CD14-positive monocyte (primary cell): ENCODE measurements at regions not wholly inside any gene's neighbourhood (a gene's known extent, or its start where the extent isn't known, plus 50 kb on each side); places are given as distances from the start of the nearest gene placed in this dataset.

Source experiments
- DNase-seq, 3 donors: peaks; one replicate each; pipeline ENCODE4 v3.0.0-alpha.2; 2011 to 2022
- H2AFZ ChIP-seq: 2 replicates; pipeline ENCODE4 v1.6.0; 2012; ENCODE audit warnings: mild to moderate bottlenecking, low read depth, low read length, inconsistent platforms; ENCODE audit not compliant: insufficient read depth, poor library complexity, severe bottlenecking
- H3K27ac ChIP-seq, 2 donors: 1 replicate in 1 of 2; 2 replicates in 1 of 2; pipeline ENCODE4 v1.5.1; 2012 to 2013; ENCODE audit warnings: low read length in 2 of 2, control low read depth in 1 of 2, inconsistent platforms in 1 of 2, low read depth in 1 of 2, mild to moderate bottlenecking in 1 of 2
- H3K27me3 ChIP-seq, 2 donors: one replicate each; pipeline versions ENCODE4 v1.6.0 to v1.6.1; 2011 to 2013; ENCODE audit warnings: low read length in 2 of 2; ENCODE audit not compliant: control insufficient read depth in 2 of 2, insufficient read depth in 2 of 2
- H3K36me3 ChIP-seq, 2 donors: replicated peaks in 1 of 2; 1 replicate in 1 of 2; 2 replicates in 1 of 2; pipeline versions ENCODE4 v1.5.1 to v1.6.1; 2012 to 2013; ENCODE audit warnings: low read length in 2 of 2, control low read depth in 1 of 2, inconsistent platforms in 1 of 2, mild to moderate bottlenecking in 1 of 2; ENCODE audit not compliant: insufficient read depth in 2 of 2, control insufficient read depth in 1 of 2
- H3K4me1 ChIP-seq, 2 donors: 1 replicate in 1 of 2; 2 replicates in 1 of 2; pipeline versions ENCODE4 v1.5.1 to v1.6.1; 2012 to 2013; ENCODE audit warnings: low read length in 2 of 2, control low read depth in 1 of 2, inconsistent platforms in 1 of 2, mild to moderate bottlenecking in 1 of 2, moderate library complexity in 1 of 2; ENCODE audit not compliant: insufficient read depth in 2 of 2, control insufficient read depth in 1 of 2
- H3K4me2 ChIP-seq: replicated peaks from 2 replicates; pipeline ENCODE3; 2012; ENCODE audit warnings: low read length, moderate library complexity, mild to moderate bottlenecking; ENCODE audit not compliant: poor library complexity, severe bottlenecking; ENCODE audit errors: extremely low read depth
- H3K4me3 ChIP-seq, 3 experiments: fragments of 200-600 bp in 1 of 3; sonication (generic) in 1 of 3; replicated peaks in 1 of 3; 1 replicate in 2 of 3; 2 replicates in 1 of 3; pipeline ENCODE4 v1.5.1; 2011 to 2013; ENCODE audit warnings: low read length in 3 of 3, mild to moderate bottlenecking in 3 of 3, control low read depth in 2 of 3, low read depth in 2 of 3, inconsistent platforms in 1 of 3, moderate library complexity in 1 of 3
- H3K79me2 ChIP-seq: 2 replicates; pipeline ENCODE4 v1.6.0; 2012; ENCODE audit warnings: mild to moderate bottlenecking, control low read depth, inconsistent platforms, low read length, moderate library complexity; ENCODE audit not compliant: insufficient read depth
- H3K9ac ChIP-seq: 2 replicates; pipeline ENCODE4 v1.6.0; 2017; ENCODE audit warnings: low read length, mild to moderate bottlenecking; ENCODE audit not compliant: insufficient read depth, poor library complexity, severe bottlenecking
- H3K9me3 ChIP-seq, 2 donors: replicated peaks in 1 of 2; 1 replicate in 1 of 2; 2 replicates in 1 of 2; pipeline versions ENCODE4 v1.5.1 to v1.6.1; 2012 to 2013; ENCODE audit warnings: low read length in 2 of 2, control low read depth in 1 of 2; ENCODE audit not compliant: control insufficient read depth in 1 of 2, insufficient read depth in 1 of 2
- H4K20me1 ChIP-seq: 2 replicates; pipeline ENCODE4 v1.6.0; 2012; ENCODE audit warnings: mild to moderate bottlenecking, low read length, control low read depth, moderate library complexity; ENCODE audit not compliant: insufficient read depth
- H3K27ac Mint-ChIP-seq, 7 donors: one replicate each; pipeline ENCODE4 v1.8.0; 2020; ENCODE audit warnings: mild to moderate bottlenecking in 7 of 7, mixed read lengths in 7 of 7, moderate library complexity in 6 of 7, inconsistent platforms in 2 of 7
- H3K27me3 Mint-ChIP-seq, 3 donors: one replicate each; pipeline ENCODE4 v1.8.0; 2021 to 2022; ENCODE audit warnings: low read depth in 3 of 3, mild to moderate bottlenecking in 3 of 3, mixed read lengths in 3 of 3, moderate library complexity in 3 of 3, inconsistent platforms in 1 of 3
- H3K36me3 Mint-ChIP-seq, 2 donors: one replicate each; pipeline ENCODE4 v1.8.0; 2020; ENCODE audit warnings: mixed read lengths in 2 of 2, inconsistent platforms in 1 of 2, mild to moderate bottlenecking in 1 of 2
- H3K4me1 Mint-ChIP-seq: one replicate; pipeline ENCODE4 v1.8.0; 2020; ENCODE audit warnings: mild to moderate bottlenecking, mixed read lengths
- H3K4me3 Mint-ChIP-seq, 2 donors: one replicate each; pipeline ENCODE4 v1.8.0; 2020; ENCODE audit warnings: mild to moderate bottlenecking in 2 of 2, mixed read lengths in 2 of 2, moderate library complexity in 1 of 2
- H3K9me3 Mint-ChIP-seq, 7 donors: one replicate each; pipeline ENCODE4 v1.8.0; 2020 to 2022; ENCODE audit warnings: mixed read lengths in 7 of 7, mild to moderate bottlenecking in 6 of 7, moderate library complexity in 6 of 7, inconsistent platforms in 2 of 7
- CTCF ChIP-seq: fragments of 200-600 bp; IDR thresholded peaks from one replicate; pipeline ENCODE4 v1.8.0; 2022; ENCODE audit warnings: antibody characterized with exemption, mild to moderate bottlenecking
- WGBS: methylation state at CpG from one replicate; pipeline ENCODE4 v1.1.5; 2013; ENCODE audit warnings: missing lambda C conversion rate; ENCODE audit not compliant: insufficient coverage; 5-methylcytosine and 5-hydroxymethylcytosine counted together
- intact Hi-C, 2 donors: fragments of 100-400 bp; cut with micrococcal nuclease; formaldehyde crosslinking; loops; one replicate each; pipeline versions ENCODE4 v1.15.0 to v1.15.1; 2023

- H2AFZ ChIP-seq: peak overlapping the region; percentile 41
- H3K27ac Mint-ChIP-seq: no peak overlapping the region
- H3K9me3 Mint-ChIP-seq: peaks cover 0 to 2% (median 0%) of the 10 kb centered on the region in 7 donors
Observed at GRCh38 chr1:227437495-227438008, 119.3 kb upstream of the CDC42BPA start.

GRCh38 chr1:227434808-227435444, 116.6 kb upstream of the CDC42BPA start:
- intact Hi-C loops: no loop called here
- Mint-ChIP-seq H3K4me3 (no peak overlapping the region), H3K27ac (no peak overlapping the region), H3K4me1 (peaks cover 7% of the 10 kb centered on the region), H3K36me3 (no peaks in the 10 kb centered on the region), H3K27me3 (peaks cover 1 to 10% (median 5%) of the 10 kb centered on the region in 3 donors), H3K9me3 (no peaks in the 10 kb centered on the region)
- Histone ChIP-seq H3K27me3 (no peaks in the 10 kb centered on the region), H4K20me1 (no peaks in the 10 kb centered on the region), H3K79me2 (no peaks in the 10 kb centered on the region), H3K9me3 (no peaks in the 10 kb centered on the region), H3K4me2 (no peak overlapping the region), H3K9ac (no peak overlapping the region), H3K4me1 (peaks cover 2 to 5% of the 10 kb centered on the region in 2 donors), H2AFZ (no peak overlapping the region), H3K27ac (no peak overlapping the region), H3K4me3 (no peak overlapping the region), H3K36me3 (no peaks in the 10 kb centered on the region)
- no CpG with 5 or more reads among the region's 3 CpGs for WGBS
- no peak for TF ChIP-seq CTCF
- no peak for DNase-seq

More at GRCh38 chr1:227437495-227438008, 119.3 kb upstream of the CDC42BPA start:
- no peak for TF ChIP-seq CTCF
- no peak for DNase-seq
- intact Hi-C loops: no loop called here
- no CpG with 5 or more reads among the region's 7 CpGs for WGBS
- Histone ChIP-seq H3K4me1 (peaks cover 0 to 2% of the 10 kb centered on the region in 2 donors), H3K4me2 (no peak overlapping the region), H3K27me3 (no peaks in the 10 kb centered on the region), H3K36me3 (no peaks in the 10 kb centered on the region), H3K9ac (no peak overlapping the region), H3K9me3 (no peaks in the 10 kb centered on the region), H3K27ac (no peak overlapping the region), H4K20me1 (no peaks in the 10 kb centered on the region), H3K79me2 (no peaks in the 10 kb centered on the region), H3K4me3 (no peak overlapping the region)
- H3K4me1 Mint-ChIP-seq: peaks cover 2% of the 10 kb centered on the region
- peaks cover 1 to 16% (median 5%) of the 10 kb centered on the region in 3 donors for H3K27me3 Mint-ChIP-seq
- no peaks in the 10 kb centered on the region for H3K36me3 Mint-ChIP-seq
- no peak overlapping the region for H3K4me3 Mint-ChIP-seq
